Epithelial cell of proximal tubule (primary cell): ENCODE measurements at regions not wholly inside any gene's neighbourhood (a gene's known extent, or its start where the extent isn't known, plus 50 kb on each side); places are given as distances from the start of the nearest gene placed in this dataset.
"Not testable (repeated sequence)": the region's sequence is repeated elsewhere in the genome, so short reads cannot be mapped to it uniquely, and the experiment has no call there.

Source experiments
- DNase-seq: peaks from one replicate; pipeline ENCODE4 v3.0.0-alpha.2; 2011; ENCODE audit warnings: low read depth
- H3K4me3 ChIP-seq: 2 replicates; pipeline ENCODE4 v1.5.1; 2011; ENCODE audit warnings: low read depth, mild to moderate bottlenecking, low read length
- CTCF ChIP-seq: conservative IDR thresholded peaks from 2 replicates; pipeline ENCODE4 v1.5.1; 2012; ENCODE audit warnings: low read depth, mild to moderate bottlenecking, low read length

- TF ChIP-seq CTCF, result no peak
- H3K4me3 ChIP-seq, result no peak overlapping the region
- DNase-seq, result no peak
Observed at GRCh38 chr1:232711996-232712395, 82.1 kb upstream of the SIPA1L2 start.

DNA sequence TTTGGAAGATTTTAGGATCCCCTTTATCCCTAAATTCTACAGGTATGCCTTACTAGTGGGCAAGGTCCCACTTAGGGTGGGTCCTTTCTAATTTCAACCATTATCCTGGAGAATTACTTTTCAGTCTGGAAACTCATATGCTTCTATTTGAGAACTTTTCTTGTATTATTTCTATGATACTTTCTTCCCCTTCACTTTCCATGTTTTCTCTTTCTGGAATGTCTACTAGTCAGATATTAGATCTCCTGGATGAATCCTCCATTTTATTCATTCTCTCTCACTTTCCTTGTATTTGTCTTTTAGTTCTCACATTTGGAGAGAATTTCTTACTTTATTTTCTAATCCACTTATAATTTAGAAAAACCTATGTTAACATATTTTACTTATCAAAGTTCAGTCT, 83.9 kb upstream of the SIPA1L2 start:
- no peak for DNase-seq
- TF ChIP-seq CTCF, result no peak
- no peak overlapping the region for H3K4me3 ChIP-seq

GRCh38 chr1:232715154-232715553, 85.2 kb upstream of the SIPA1L2 start:
- no peak for DNase-seq
- TF ChIP-seq CTCF, result no peak
- no peak overlapping the region for H3K4me3 ChIP-seq

GRCh38 chr1:232717911-232718310, 87.3 kb upstream of the MAP10 start:
- not testable (repeated sequence) for H3K4me3 ChIP-seq, DNase-seq

- no peak for DNase-seq
- TF ChIP-seq CTCF, result no peak
- no peak overlapping the region for H3K4me3 ChIP-seq
Observed at GRCh38 chr1:232718928-232719927, 86.0 kb upstream of the MAP10 start.

DNA sequence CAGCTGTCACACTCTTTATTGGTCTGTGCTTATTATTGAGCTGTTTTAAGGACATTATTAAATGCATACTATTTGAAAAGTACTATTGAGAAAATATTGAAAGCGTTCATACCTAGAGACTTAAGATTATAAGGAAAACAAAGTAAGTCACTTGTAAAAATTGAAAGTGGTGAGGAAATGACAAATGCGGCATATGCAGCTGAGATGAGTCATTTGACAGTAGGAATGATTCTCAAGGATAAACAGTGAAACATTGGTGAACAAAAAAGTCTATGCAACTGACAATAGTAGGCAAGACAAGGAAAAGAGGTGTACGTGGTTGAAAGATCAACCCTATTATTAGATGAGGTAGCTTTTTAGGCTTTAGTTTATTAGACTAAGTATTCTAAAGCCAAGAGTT, 82.6 kb upstream of the MAP10 start:
- no peak for DNase-seq

More for the DNA sequence above, 82.6 kb upstream of the MAP10 start:
- TF ChIP-seq CTCF, result no peak
- no peak overlapping the region for H3K4me3 ChIP-seq
